OCI-LY3 (cell line): ENCODE measurements at regions not wholly inside any gene's neighbourhood (a gene's known extent, or its start where the extent isn't known, plus 50 kb on each side); places are given as distances from the start of the nearest gene placed in this dataset.

Source experiments
- CTCF ChIP-seq: fragments of 200-600, 300-600 bp; sonication (generic); IDR thresholded peaks from 2 replicates; pipeline ENCODE4 v1.5.1; 2014; ENCODE audit warnings: antibody characterized with exemption, low read length, low read depth
- EZH2phosphoT487 ChIP-seq: fragments of 200-600 bp; shearing (Covaris generic); IDR thresholded peaks from 2 replicates; pipeline ENCODE4 v1.6.1; 2018; ENCODE audit warnings: antibody characterized with exemption, mixed run types, low read depth

GRCh38 chrX:15043538-15043937, 170.3 kb downstream of the MOSPD2 start:
- TF ChIP-seq CTCF (0 out of 2 replicates have a peak, but pooled peaks have one; percentile 3), EZH2phosphoT487 (no peak)
